Astrocyte of the cerebellum (primary cell): ENCODE measurements at regions not wholly inside any gene's neighbourhood (a gene's known extent, or its start where the extent isn't known, plus 50 kb on each side); places are given as distances from the start of the nearest gene placed in this dataset.
A peak's percentile ranks its signal among the peaks of the same experiment; 100 is the strongest.

ENCODE experiments used
- DNase-seq: peaks from one replicate; pipeline ENCODE4 v3.0.0-alpha.2; 2011; ENCODE audit warnings: low read depth
- H3K4me3 ChIP-seq: 2 replicates; pipeline ENCODE4 v1.5.1; 2011; ENCODE audit warnings: mild to moderate bottlenecking, low read depth, low read length, moderate library complexity
- CTCF ChIP-seq: IDR thresholded peaks from 2 replicates; pipeline ENCODE4 v1.5.1; 2012; ENCODE audit warnings: low read length, low read depth, moderate library complexity, mild to moderate bottlenecking; ENCODE audit errors: missing control alignments
- in situ Hi-C: cut with HindIII; loops from 2 replicates; pipeline ENCODE4 v1.10.0; 2017; ENCODE audit warnings: low sequenced_read_pairs

- TF ChIP-seq CTCF, result no peak
- no peak for DNase-seq
- no peak overlapping the region for H3K4me3 ChIP-seq
- in situ Hi-C loops, result no loop called here
Measured at GRCh38 chr4:119684463-119684862, 55.9 kb upstream of the PDE5A start.

DNA sequence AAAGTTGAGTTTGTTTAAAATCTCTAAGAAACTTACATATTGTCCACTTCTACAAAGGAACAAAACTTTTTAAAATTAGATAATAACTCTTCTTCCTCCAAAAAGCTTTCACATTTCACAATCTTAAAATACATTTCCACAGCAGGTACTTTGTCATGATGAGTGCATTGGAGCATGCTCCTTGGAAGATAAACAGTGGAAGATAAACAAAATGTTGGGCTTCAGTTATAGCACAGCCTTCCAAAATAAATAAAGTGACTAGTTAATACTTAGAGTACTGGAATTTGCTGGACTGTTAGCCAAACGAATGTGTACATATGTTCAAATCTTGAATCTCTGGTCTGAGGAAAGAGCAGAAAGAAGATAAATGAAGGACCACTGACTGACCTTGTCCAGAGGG is 54.9 kb upstream of the PDE5A start:
- in situ Hi-C loops, result no loop called here
- TF ChIP-seq CTCF, result no peak
- peak; percentile 41 for DNase-seq
- no peak overlapping the region for H3K4me3 ChIP-seq

GRCh38 chr4:119682099-119682498 is 53.5 kb upstream of the PDE5A start:
- in situ Hi-C loops, result no loop called here
- H3K4me3 ChIP-seq, result no peak overlapping the region
- TF ChIP-seq CTCF, result no peak
- DNase-seq, result no peak

GRCh38 chr4:119679251-119679650 is 50.6 kb upstream of the PDE5A start:
- in situ Hi-C loops, result no loop called here
- no peak overlapping the region for H3K4me3 ChIP-seq
- no peak for TF ChIP-seq CTCF
- DNase-seq, result peak; percentile 37

- no peak for DNase-seq
- H3K4me3 ChIP-seq, result no peak overlapping the region
- TF ChIP-seq CTCF, result no peak
- in situ Hi-C loops, result no loop called here
Measured at GRCh38 chr4:119678761-119679160, 50.2 kb upstream of the PDE5A start.
